Sigmoid colon (tissue), 3 donors: ENCODE measurements at regions not wholly inside any gene's neighbourhood (a gene's known extent, or its start where the extent isn't known, plus 50 kb on each side); places are given as distances from the start of the nearest gene placed in this dataset.
"Not testable (repeated sequence)": the region's sequence is repeated elsewhere in the genome, so short reads cannot be mapped to it uniquely, and the experiment has no call there.

Experiments
- CTCF ChIP-seq, 4 experiments: fragments of 450-650 bp in 3 of 4; fragments of 200-600 bp in 1 of 4; IDR thresholded peaks; one replicate each; pipeline ENCODE4 v1.5.1; 2016 to 2019; ENCODE audit warnings: antibody characterized with exemption in 4 of 4, mild to moderate bottlenecking in 3 of 4, moderate library complexity in 2 of 4
- POLR2A ChIP-seq, 2 donors: fragments of 450-650 bp; IDR thresholded peaks; one replicate each; pipeline ENCODE4 v1.6.1; 2016; ENCODE audit warnings: antibody characterized with exemption in 2 of 2, mild to moderate bottlenecking in 2 of 2, moderate library complexity in 2 of 2

- TF ChIP-seq CTCF, POLR2A (IDR thresholded peaks at IDR 0.05): not testable (repeated sequence)
Measured at GRCh38 chr7:32748337-32748736, 143.2 kb downstream of the KBTBD2 start.
